Stimulated activated CD8-positive, alpha-beta memory T cell treated with anti-CD3 and anti-CD28 coated beads, Interleukin-12 subunit alpha, Interleukin-12 subunit beta, amount 100 ng/mL, for 4 hours (primary cell): ENCODE measurements at regions not wholly inside any gene's neighbourhood (a gene's known extent, or its start where the extent isn't known, plus 50 kb on each side); places are given as distances from the start of the nearest gene placed in this dataset.

Experiments
- DNase-seq: peaks from one replicate; pipeline ENCODE4 v3.0.0-alpha.2; 2020; ENCODE audit warnings: low read depth

- no peak for DNase-seq
Observed at GRCh38 chr9:88692827-88693226, 157.8 kb downstream of the NXNL2 start.

- no peak for DNase-seq
Observed at GRCh38 chr9:88694625-88695024, 159.6 kb downstream of the NXNL2 start.

GRCh38 chr9:88696501-88696900, 161.5 kb downstream of the NXNL2 start:
- DNase-seq = no peak

- DNase-seq = no peak
Observed at GRCh38 chr9:88697764-88698432, 162.9 kb downstream of the NXNL2 start.

- no peak for DNase-seq
Observed at GRCh38 chr9:88702985-88703384, 168.0 kb downstream of the NXNL2 start.

- no peak for DNase-seq
Observed at GRCh38 chr9:88706193-88707113, 171.5 kb downstream of the NXNL2 start.

GRCh38 chr9:88710449-88710848, 175.5 kb downstream of the NXNL2 start:
- DNase-seq = no peak

GRCh38 chr9:88711719-88712118, 176.7 kb downstream of the NXNL2 start:
- DNase-seq = no peak

- no peak for DNase-seq
Observed at GRCh38 chr9:88712484-88712883, 177.5 kb downstream of the NXNL2 start.

- no peak for DNase-seq
Observed at GRCh38 chr9:88713010-88713409, 178.0 kb downstream of the NXNL2 start.

- no peak for DNase-seq
Observed at GRCh38 chr9:88716596-88717290, 181.8 kb downstream of the NXNL2 start.

- no peak for DNase-seq
Observed at GRCh38 chr9:88721025-88721424, 186.0 kb downstream of the NXNL2 start.

- DNase-seq = no peak
Observed at GRCh38 chr9:88721495-88722279, 186.7 kb downstream of the NXNL2 start.

GRCh38 chr9:88722753-88723152, 187.8 kb downstream of the NXNL2 start:
- no peak for DNase-seq

- no peak for DNase-seq
Observed at GRCh38 chr9:88723751-88724150, 188.8 kb downstream of the NXNL2 start.

GRCh38 chr9:88724331-88724730, 189.4 kb downstream of the NXNL2 start:
- no peak for DNase-seq

GRCh38 chr9:88725300-88726019, 190.5 kb downstream of the NXNL2 start:
- DNase-seq = no peak

GRCh38 chr9:88726803-88727202, 191.8 kb downstream of the NXNL2 start:
- no peak for DNase-seq

- no peak for DNase-seq
Observed at GRCh38 chr9:88730780-88731179, 195.8 kb downstream of the NXNL2 start.

GRCh38 chr9:88732128-88732527, 197.2 kb downstream of the NXNL2 start:
- DNase-seq = no peak
